ENCODE measurements at regions not wholly inside any gene's neighbourhood (a gene's known extent, or its start where the extent isn't known, plus 50 kb on each side); places are given as distances from the start of the nearest gene placed in this dataset.

DNA sequence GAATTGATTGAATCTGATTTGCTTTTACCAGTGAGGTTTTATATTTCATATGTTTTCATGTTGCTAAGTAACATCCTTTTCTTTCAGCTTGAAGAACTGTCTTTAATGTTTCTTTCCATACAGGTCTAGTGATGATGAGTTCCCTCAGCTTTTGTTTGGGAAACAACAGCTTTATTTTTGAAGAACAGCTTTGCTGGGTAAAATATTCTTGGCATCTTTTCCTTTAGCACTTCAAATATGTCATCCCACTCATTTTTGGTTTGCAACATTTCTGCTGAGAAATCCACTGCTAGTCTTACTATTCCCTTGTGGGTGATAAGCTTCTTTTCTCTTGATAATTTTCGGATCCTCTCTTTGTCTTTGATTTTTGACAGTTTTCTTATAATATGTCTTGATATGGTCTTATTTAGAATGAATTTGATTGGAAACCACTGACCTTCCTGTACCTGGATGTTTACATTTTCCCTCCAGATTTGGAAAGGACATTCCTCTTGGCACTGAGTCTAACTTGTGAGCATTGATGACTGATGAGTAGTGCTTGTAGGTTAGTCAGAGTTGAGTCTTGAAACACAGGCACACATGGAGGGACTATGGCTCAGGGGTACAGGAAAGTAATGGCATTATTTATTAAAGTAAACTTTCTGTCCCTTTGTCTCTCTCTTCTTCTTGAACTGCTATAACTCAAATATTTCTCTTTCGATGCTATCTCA lies 220.3 kb downstream of the SPATA31D1 start:
- Mint-ChIP-seq H3K4me3 (no peak overlapping the region), H3K4me1 (no peaks in the 10 kb centered on the region), H3K9me3 (peaks cover 15 to 17% of the 10 kb centered on the region in 2 donors), H3K27ac (no peak overlapping the region), H3K27me3 (no peaks in the 10 kb centered on the region)
- ATAC-seq (no peak), DNase-seq (no peak)

DNA sequence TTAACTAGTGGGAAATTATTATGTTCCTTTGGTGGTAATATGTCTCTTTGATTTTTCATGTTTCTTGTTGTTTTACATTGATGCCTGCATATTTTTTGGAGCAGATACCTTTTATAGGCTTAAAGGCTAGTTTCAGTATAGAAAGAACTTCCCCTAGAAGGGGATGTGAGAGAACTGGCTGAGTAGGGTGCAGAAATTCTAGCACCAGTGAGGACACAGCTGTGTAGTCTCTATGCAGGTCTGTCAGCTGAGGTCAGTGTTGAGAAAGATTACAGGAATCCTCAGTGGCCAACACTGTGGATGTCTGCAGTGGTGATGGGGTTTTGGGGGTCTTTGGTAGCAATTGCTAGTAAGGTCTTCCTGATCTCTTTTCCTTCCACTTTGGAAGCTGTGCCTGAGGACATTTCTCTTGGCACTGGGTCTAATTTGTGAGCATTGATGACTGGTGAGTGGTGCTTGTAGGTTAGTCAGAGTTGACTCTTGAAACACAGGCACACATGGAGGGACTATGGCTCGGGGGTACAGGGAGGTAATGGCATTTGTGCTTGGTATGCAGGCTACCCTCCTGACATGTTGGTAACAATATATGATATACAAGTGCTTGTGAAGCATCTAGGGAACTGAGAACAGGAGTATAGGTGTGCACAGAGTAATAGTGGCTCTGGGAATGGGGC lies 221.4 kb downstream of the SPATA31D1 start:
- DNase-seq, result no peak
- ATAC-seq, result no peak
- Mint-ChIP-seq H3K4me3 (no peak overlapping the region), H3K27me3 (no peaks in the 10 kb centered on the region), H3K27ac (no peak overlapping the region), H3K4me1 (no peaks in the 10 kb centered on the region), H3K9me3 (peaks cover 15 to 17% of the 10 kb centered on the region in 2 donors)

DNA sequence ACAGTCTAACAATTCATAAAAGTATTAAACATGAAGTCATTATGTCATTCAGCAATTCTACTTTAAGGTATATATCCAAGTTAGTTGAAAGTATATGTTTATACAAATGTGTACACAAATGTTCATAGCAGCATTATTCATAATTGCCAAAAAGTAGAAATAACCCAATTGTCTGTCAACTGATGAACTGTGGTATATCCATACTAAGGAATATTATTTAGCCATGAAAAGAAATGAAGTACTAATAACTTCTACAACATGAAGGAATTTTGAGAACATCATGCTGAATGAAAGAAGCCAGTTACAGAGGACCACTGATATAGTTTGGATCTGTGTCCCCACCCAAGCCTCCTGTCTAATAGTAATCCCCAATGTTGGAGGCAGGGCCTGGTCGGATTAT lies 224.3 kb downstream of the SPATA31D1 start:
- no peaks in the 10 kb centered on the region for H3K4me1 Mint-ChIP-seq
- no peak for DNase-seq
- H3K4me3 Mint-ChIP-seq, result no peak overlapping the region
- ATAC-seq, result no peak
- H3K9me3 Mint-ChIP-seq, result peaks cover 19 to 27% of the 10 kb centered on the region in 2 donors
- H3K27ac Mint-ChIP-seq, result no peak overlapping the region
- H3K27me3 Mint-ChIP-seq, result no peaks in the 10 kb centered on the region

DNA sequence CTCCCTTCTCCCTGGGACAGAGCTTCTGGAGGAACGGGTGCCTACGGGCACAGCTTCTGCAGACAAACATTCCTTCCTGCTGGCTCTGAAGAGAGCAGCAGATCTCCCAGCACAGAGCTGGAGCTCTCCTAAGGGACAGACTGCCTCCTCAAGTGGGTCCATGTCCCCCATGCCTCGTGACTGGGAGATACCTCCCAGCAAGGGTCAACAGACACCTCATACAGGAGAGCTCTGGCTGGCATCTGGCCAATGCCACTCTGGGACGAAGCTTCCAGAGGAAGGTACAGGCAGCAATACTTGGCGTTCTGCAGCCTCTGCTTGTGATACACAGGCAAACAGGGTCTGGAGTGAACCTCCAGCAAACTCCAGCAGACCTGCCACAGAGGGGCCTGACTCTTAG lies 227.9 kb downstream of the SPATA31D1 start:
- Mint-ChIP-seq H3K27me3 (no peaks in the 10 kb centered on the region), H3K4me3 (no peak overlapping the region)
- no peak for DNase-seq

DNA sequence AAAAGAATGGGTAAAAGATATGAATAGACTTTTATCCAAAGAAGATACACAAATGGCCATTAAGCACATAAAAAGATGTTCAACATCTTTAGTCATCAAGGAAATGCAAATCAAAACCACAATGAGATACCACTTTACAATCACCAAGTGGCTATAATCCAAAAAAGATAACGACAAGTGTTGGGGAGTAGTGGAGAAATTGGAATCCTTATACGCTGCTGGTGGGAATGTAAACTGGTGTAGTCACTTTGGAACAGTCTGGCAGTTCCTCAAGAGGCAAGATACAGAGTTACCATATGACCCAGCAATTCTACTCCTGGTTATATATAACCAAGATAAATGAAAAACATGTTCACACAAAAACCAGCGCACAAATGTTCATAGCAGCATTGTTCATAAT lies 234.9 kb downstream of the SPATA31D1 start:
- Mint-ChIP-seq H3K4me3 (no peak overlapping the region), H3K27ac (no peak overlapping the region), H3K4me1 (no peaks in the 10 kb centered on the region), H3K9me3 (peaks cover 7 to 8% of the 10 kb centered on the region in 2 donors), H3K27me3 (no peaks in the 10 kb centered on the region)
- DNase-seq, result no peak
- no peak for ATAC-seq

More for the DNA sequence above, 227.9 kb downstream of the SPATA31D1 start:
- no peak for ATAC-seq
- no peaks in the 10 kb centered on the region for H3K4me1 Mint-ChIP-seq
- peaks cover 4 to 14% of the 10 kb centered on the region in 2 donors for H3K9me3 Mint-ChIP-seq
- H3K27ac Mint-ChIP-seq, result no peak overlapping the region

DNA sequence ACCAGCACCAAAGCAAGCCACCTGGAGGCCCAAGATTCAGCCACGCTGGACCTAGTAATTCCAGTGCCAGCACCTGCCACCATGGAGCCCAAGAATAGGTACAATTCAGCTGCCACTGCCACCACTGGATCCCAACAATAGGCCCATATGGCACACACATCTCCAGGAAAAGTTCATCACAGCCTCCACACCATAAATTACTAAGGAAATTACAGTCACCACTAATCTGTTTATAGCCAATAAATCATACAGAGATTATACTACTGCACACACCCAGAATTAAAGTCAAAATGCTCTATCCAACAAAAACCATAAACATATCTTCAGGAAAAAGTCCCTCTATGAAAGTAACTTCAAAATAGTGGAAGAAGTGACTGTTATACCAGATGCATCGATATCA lies 242.8 kb downstream of the SPATA31D1 start:
- H3K27me3 Mint-ChIP-seq, result no peaks in the 10 kb centered on the region
- ATAC-seq (no peak), DNase-seq (no peak)
- H3K4me1 Mint-ChIP-seq, result no peaks in the 10 kb centered on the region
- peaks cover 14 to 49% of the 10 kb centered on the region in 2 donors for H3K9me3 Mint-ChIP-seq
- H3K4me3 Mint-ChIP-seq, result no peak overlapping the region
- H3K27ac Mint-ChIP-seq, result no peak overlapping the region

DNA sequence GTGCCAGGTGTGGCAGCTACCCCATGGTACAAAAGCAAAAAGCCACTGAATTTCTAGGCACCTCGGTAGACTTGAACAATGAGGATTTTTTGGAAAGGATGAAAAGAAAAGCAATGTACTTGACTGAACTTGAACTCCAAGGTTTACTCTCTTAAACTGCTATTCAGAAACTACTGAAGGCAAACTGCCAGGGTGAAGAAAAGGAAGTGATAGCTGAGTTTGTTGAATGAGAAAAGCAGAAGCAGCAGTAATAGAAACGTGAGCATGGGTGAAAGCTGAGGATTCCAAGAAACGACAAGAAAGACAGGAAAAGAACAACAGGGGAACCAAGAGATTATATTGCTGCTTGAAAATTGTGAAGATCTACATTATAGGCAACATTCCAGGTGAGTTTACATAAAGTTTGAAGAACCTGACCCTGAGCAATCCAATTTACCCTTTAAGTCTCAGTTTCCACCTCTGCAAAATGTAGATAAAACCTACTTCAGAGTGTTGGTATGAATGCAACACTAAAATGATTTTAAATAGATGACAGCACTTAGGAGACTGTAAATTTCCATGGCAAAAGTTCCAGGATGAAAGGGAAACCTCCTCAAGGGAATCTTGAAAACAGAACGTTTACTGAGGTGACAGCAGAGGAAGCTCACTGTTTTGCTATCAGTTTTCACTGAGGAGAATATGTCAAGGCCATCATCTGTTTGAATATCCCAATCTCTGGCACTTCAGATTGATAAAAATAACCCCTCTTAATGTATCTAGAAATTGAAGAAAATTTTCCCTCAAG lies 245.8 kb downstream of the SPATA31D1 start:
- no peak for DNase-seq
- Mint-ChIP-seq H3K27me3 (no peaks in the 10 kb centered on the region), H3K4me1 (no peaks in the 10 kb centered on the region), H3K4me3 (no peak overlapping the region), H3K9me3 (peaks cover 14 to 47% of the 10 kb centered on the region in 2 donors), H3K27ac (no peak overlapping the region)
- ATAC-seq, result no peak

DNA sequence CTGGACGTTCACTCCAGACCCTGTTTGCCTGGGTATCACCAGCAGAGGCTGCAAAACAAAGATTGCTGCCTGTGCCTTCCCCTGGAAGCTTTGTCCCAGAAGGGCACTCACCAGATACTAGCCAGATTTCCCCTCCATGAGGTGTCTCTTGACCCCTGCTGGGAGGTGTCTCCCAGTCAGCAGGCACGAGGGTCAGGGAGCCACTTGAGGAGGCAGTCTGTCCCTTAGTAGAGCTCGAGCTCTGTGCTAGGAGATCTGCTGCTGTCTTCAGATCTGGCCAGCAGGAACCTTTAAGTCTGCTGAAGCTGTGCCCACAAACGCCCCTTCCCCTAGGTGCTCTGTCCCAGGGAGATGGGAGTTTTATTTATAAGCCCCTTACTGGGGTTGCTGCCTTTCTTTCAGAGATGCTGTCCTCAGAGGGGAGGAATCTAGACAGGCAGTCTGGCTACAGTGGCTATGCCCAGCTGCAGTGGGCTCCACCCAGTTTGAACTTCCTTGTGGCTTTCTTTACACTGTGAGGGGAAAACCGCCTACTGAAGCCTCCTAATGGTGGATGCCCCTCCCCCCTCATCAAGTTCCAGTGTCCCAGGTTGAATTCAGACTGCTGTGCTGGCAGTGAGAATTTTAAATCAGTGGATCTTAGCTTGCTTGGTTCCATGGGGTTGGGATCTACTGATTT lies 253.9 kb downstream of the SPATA31D1 start:
- ATAC-seq (no peak), DNase-seq (no peak)
- Mint-ChIP-seq H3K27me3 (no peaks in the 10 kb centered on the region), H3K27ac (no peak overlapping the region), H3K4me1 (no peaks in the 10 kb centered on the region), H3K4me3 (no peak overlapping the region), H3K9me3 (peaks cover 22 to 49% of the 10 kb centered on the region in 2 donors)

DNA sequence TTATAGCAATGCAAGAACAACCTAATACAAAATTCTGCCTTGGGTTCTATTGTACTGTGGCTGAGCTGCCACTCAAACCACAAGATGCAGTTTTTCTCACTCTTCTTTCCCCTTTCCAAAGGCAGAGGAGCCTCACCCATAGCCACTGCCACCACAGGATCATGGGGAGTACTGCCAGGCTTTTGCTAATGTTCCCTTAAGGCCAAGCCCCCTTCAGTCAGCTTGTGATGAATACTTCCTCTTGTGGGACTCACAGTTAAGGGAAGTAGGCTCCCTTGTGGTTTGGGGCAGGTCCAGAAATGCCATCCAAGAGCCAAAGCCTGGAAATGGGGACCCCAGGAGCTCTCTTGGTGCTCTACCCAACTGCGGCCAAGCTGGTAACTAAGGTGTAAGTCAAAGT lies 258.7 kb downstream of the SPATA31D1 start:
- Mint-ChIP-seq H3K4me3 (no peak overlapping the region), H3K4me1 (no peaks in the 10 kb centered on the region), H3K27ac (no peak overlapping the region), H3K9me3 (peaks cover 0 to 14% of the 10 kb centered on the region in 2 donors), H3K27me3 (no peaks in the 10 kb centered on the region)
- no peak for ATAC-seq
- DNase-seq, result no peak

DNA sequence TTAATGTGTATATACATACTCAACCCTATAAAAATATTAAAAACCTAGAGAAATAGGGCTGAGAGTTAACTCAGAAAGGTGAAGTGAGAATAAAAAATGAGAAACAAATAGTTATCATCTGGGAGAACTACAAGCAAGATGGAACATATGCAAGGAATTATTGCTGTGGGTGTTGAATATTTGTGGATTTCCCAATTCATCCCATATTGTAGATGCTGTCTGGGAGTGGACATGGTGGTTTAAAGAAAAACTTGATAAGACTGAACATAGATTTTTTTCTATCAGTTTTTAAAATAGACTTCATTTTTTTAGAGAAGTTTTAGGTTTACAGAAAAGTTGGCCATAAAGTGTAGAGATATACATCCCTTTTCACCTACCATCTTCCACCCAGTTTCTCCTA lies 263.5 kb downstream of the SPATA31D1 start:
- H3K4me3 Mint-ChIP-seq, result no peak overlapping the region
- no peaks in the 10 kb centered on the region for H3K9me3 Mint-ChIP-seq
- H3K4me1 Mint-ChIP-seq, result no peaks in the 10 kb centered on the region
- H3K27me3 Mint-ChIP-seq, result no peaks in the 10 kb centered on the region
- no peak overlapping the region for H3K27ac Mint-ChIP-seq
- no peak for ATAC-seq
- no peak for DNase-seq

DNA sequence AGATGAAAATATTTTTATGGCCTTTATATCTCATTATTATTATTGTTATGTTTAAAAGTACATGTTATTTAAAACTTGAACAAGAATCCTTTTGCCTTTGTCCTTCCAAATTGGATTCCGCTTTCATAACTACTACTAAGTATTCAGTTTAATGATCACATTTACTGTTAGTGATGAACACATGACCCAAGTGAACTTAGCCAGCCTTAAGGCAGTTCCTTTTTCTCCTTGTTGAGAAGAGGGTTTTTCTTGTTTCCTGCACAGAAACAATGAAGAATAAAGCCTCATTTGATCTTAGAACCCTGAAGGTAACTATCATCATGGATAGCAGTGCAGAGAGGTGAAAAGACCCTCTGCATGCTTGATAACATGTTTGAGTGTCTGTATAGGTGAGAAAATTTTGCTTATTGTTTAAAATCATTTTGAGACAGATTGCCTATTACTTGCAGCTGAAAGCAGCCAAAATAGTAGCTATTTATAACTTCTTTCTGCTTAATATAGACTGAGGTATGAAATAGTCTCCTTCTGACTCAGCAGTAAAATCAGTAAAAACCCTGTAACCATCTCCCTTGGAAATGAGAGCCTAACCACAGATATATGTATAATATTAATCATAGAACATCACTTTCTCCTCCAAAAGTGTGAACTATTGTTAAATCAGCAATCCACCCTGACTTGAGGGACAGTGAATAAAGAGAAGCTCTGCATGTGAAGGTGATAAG lies 266.2 kb downstream of the SPATA31D1 start:
- ATAC-seq (no peak), DNase-seq (no peak)
- H3K4me3 Mint-ChIP-seq, result no peak overlapping the region
- no peaks in the 10 kb centered on the region for H3K9me3 Mint-ChIP-seq
- H3K27ac Mint-ChIP-seq, result no peak overlapping the region
- no peaks in the 10 kb centered on the region for H3K27me3 Mint-ChIP-seq
- H3K4me1 Mint-ChIP-seq, result no peaks in the 10 kb centered on the region

DNA sequence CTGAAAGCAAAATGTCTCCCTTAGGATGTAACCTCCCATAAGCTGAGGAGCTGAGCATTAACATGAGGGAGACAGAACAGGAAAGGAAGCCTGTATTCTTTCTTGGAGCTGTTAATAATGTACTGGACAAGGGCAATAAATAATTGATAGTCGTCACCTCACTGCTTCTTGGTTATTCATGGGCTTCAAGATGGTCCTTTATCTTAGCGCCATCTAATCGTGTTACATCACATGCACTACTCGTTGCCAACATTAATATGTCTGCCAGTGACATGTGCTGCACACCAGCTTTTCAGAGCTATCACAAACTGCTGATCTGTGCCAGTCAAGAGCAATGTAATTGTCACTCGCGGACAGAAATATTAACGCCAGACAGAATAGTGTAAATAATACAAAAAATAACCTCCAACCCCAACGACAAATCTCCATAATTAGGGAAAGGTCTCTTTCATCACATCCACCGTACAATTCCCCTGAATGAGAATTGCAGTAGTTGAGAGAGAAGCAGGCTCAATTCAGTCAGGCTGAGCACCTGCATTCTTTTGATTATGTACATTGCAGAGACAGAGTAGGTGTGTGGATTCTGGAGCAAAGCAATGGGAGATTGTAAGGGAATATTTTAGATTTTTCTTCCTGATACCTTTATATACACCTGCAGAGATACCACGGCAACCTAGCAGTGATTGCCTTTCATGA lies 267.1 kb downstream of the SPATA31D1 start:
- Mint-ChIP-seq H3K9me3 (no peaks in the 10 kb centered on the region), H3K27me3 (no peaks in the 10 kb centered on the region), H3K27ac (no peak overlapping the region), H3K4me1 (no peaks in the 10 kb centered on the region), H3K4me3 (no peak overlapping the region)
- no peak for ATAC-seq
- DNase-seq, result no peak

DNA sequence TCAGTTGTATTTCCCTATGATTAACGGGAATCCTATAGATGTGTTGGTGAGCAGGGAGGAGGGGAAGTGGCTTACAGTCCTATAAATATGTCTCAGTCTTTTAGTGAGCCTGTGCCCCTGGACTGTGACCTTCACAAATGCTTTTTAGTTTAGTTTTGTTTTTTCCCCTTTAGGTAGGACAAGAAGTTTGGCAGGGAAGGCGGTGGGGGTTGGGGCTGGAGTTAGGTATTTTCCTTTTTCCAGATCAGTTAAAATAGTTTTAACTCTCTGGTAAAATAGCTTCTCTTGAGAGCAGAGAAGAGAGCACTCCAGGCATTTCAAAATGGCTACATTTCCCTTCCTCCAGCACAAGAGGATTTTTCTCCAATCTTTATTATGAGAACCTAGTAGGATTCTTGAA lies 272.1 kb downstream of the SPATA31D1 start:
- Mint-ChIP-seq H3K27me3 (no peaks in the 10 kb centered on the region), H3K27ac (no peak overlapping the region), H3K4me1 (no peaks in the 10 kb centered on the region), H3K4me3 (no peak overlapping the region), H3K9me3 (no peaks in the 10 kb centered on the region)
- ATAC-seq (no peak), DNase-seq (no peak)

DNA sequence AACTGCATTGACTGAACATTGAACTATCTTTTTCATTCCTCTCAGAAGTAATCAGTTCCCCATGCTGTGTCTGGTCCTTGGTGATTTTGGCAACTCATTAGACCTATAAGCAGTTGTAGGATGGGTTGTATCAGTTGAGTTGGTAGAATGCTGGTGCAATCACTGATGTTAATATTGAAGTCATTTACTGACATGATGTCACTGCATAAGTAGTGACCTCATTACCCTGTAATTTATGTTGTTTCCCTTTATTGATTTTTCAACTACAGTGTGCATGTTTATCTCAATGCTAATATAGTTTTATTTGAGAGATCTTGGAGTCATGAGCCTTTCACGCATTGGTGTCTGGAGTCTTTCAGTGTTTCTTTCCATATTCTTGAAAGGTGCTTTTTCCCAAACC lies 275.0 kb downstream of the SPATA31D1 start:
- DNase-seq, result no peak
- no peak for ATAC-seq
- Mint-ChIP-seq H3K9me3 (no peaks in the 10 kb centered on the region), H3K4me1 (no peaks in the 10 kb centered on the region), H3K27me3 (no peaks in the 10 kb centered on the region), H3K4me3 (no peak overlapping the region), H3K27ac (no peak overlapping the region)

Measured in stimulated activated naive CD8-positive, alpha-beta T cell treated with anti-CD3 and anti-CD28 coated beads, Interleukin-15, amount 100 ng/mL, for 72 hours (primary cell).